Occipital lobe (tissue), 1 donor: ENCODE measurements at regions not wholly inside any gene's neighbourhood (a gene's known extent, or its start where the extent isn't known, plus 50 kb on each side); places are given as distances from the start of the nearest gene placed in this dataset.
"Not testable (repeated sequence)": the region's sequence is repeated elsewhere in the genome, so short reads cannot be mapped to it uniquely, and the experiment has no call there.

Experiments used
- DNase-seq: peaks from one replicate; lab custom pipeline; 2025; lab: John Stamatoyannopoulos, UW

- no peak for DNase-seq
Observed at GRCh38 chr9:135376511-135377265, 102.9 kb upstream of the PPP1R26 start.

GRCh38 chr9:135377431-135377830, 102.2 kb upstream of the PPP1R26 start:
- no peak for DNase-seq

- no peak for DNase-seq
Observed at GRCh38 chr9:135378751-135379150, 100.8 kb upstream of the PPP1R26 start.

- DNase-seq, result peak; percentile 25
Observed at GRCh38 chr9:135379540-135380267, 99.9 kb upstream of the PPP1R26 start.

GRCh38 chr9:135380311-135380960, 99.1 kb upstream of the PPP1R26 start:
- no peak for DNase-seq

- no peak for DNase-seq
Observed at GRCh38 chr9:135381762-135382310, 97.7 kb upstream of the PPP1R26 start.

- no peak for DNase-seq
Observed at GRCh38 chr9:135384226-135384625, 95.4 kb upstream of the PPP1R26 start.

- DNase-seq, result not testable (repeated sequence)
Observed at GRCh38 chr9:135384815-135385405, 94.7 kb upstream of the PPP1R26 start.

GRCh38 chr9:135385793-135386192, 93.8 kb upstream of the PPP1R26 start:
- no peak for DNase-seq

- no peak for DNase-seq
Observed at GRCh38 chr9:135387976-135388375, 91.6 kb upstream of the PPP1R26 start.

- DNase-seq, result no peak
Observed at GRCh38 chr9:135388530-135388929, 91.1 kb upstream of the PPP1R26 start.

- DNase-seq, result no peak
Observed at GRCh38 chr9:135391759-135392158, 87.8 kb upstream of the PPP1R26 start.

- no peak for DNase-seq
Observed at GRCh38 chr9:135392511-135392910, 87.1 kb upstream of the PPP1R26 start.

- DNase-seq, result peak; percentile 59
Observed at GRCh38 chr9:135394131-135394530, 85.5 kb upstream of the PPP1R26 start.

- DNase-seq, result no peak
Observed at GRCh38 chr9:135394699-135395645, 84.6 kb upstream of the PPP1R26 start.

GRCh38 chr9:135397142-135397541, 82.4 kb upstream of the PPP1R26 start:
- DNase-seq, result no peak

- DNase-seq, result no peak
Observed at GRCh38 chr9:135399000-135399649, 80.5 kb upstream of the PPP1R26 start.

GRCh38 chr9:135400496-135400895, 79.1 kb upstream of the PPP1R26 start:
- DNase-seq, result peak; percentile 29

GRCh38 chr9:135401218-135401617, 78.4 kb upstream of the PPP1R26 start:
- DNase-seq, result no peak
